HCT116 (cell line): ENCODE measurements at regions not wholly inside any gene's neighbourhood (a gene's known extent, or its start where the extent isn't known, plus 50 kb on each side); places are given as distances from the start of the nearest gene placed in this dataset.

Experiments
- CEBPB ChIP-seq: IDR thresholded peaks from 2 replicates; pipeline ENCODE4 v1.6.1; 2012; ENCODE audit warnings: low read depth
- EZH2 ChIP-seq: fragments of 200-600 bp; sonication (generic); IDR thresholded peaks from 2 replicates; pipeline ENCODE4 v1.6.1; 2017; ENCODE audit warnings: antibody characterized with exemption, mixed run types
- MAX ChIP-seq: IDR thresholded peaks from 2 replicates; pipeline ENCODE4 v1.6.1; 2012
- POLR2A ChIP-seq: IDR thresholded peaks from 2 replicates; pipeline ENCODE4 v1.7.0; 2011; ENCODE audit warnings: borderline replicate concordance; ENCODE audit not compliant: insufficient read depth, insufficient read length; ENCODE audit errors: extremely low read depth
- TF ChIP-seq, protein P1 (sequence below), 3 experiments: fragments of 200-600 bp in 1 of 3; sonication (generic) in 1 of 3; IDR thresholded peaks in 2 of 3; conservative IDR thresholded peaks in 1 of 3; 2 replicates each; pipeline ENCODE4 v1.5.1; 2012 to 2017; ENCODE audit warnings: low read depth in 2 of 3, low read length in 2 of 3, antibody characterized with exemption in 1 of 3, borderline replicate concordance in 1 of 3, control low read depth in 1 of 3, mild to moderate bottlenecking in 1 of 3, mixed read lengths in 1 of 3, mixed run types in 1 of 3, moderate library complexity in 1 of 3; ENCODE audit not compliant: insufficient read depth in 1 of 3

GRCh38 chr5:117587111-117587510 lies 1012.5 kb upstream of the SEMA6A start:
- TF ChIP-seq, protein P1, sequence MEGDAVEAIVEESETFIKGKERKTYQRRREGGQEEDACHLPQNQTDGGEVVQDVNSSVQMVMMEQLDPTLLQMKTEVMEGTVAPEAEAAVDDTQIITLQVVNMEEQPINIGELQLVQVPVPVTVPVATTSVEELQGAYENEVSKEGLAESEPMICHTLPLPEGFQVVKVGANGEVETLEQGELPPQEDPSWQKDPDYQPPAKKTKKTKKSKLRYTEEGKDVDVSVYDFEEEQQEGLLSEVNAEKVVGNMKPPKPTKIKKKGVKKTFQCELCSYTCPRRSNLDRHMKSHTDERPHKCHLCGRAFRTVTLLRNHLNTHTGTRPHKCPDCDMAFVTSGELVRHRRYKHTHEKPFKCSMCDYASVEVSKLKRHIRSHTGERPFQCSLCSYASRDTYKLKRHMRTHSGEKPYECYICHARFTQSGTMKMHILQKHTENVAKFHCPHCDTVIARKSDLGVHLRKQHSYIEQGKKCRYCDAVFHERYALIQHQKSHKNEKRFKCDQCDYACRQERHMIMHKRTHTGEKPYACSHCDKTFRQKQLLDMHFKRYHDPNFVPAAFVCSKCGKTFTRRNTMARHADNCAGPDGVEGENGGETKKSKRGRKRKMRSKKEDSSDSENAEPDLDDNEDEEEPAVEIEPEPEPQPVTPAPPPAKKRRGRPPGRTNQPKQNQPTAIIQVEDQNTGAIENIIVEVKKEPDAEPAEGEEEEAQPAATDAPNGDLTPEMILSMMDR (IDR thresholded peaks at IDR 0.05 in 2 of 3, conservative IDR thresholded peaks at IDR 0.05 in 1 of 3; ENCODE audit: borderline replicate concordance in 1 of 3, insufficient read depth in 1 of 3, low read depth in 2 of 3, low read length in 2 of 3), result no peak
- TF ChIP-seq CEBPB (no peak), POLR2A (no peak), EZH2 (no peak), MAX (no peak)
